IPS DF 4.7 (cell line): ENCODE measurements at regions not wholly inside any gene's neighbourhood (a gene's known extent, or its start where the extent isn't known, plus 50 kb on each side); places are given as distances from the start of the nearest gene placed in this dataset.

Source experiments
- DNase-seq: peaks from one replicate; pipeline ENCODE4 v3.0.0-alpha.2; 2013; ENCODE audit warnings: low spot score; ENCODE audit errors: extremely low read depth

DNA sequence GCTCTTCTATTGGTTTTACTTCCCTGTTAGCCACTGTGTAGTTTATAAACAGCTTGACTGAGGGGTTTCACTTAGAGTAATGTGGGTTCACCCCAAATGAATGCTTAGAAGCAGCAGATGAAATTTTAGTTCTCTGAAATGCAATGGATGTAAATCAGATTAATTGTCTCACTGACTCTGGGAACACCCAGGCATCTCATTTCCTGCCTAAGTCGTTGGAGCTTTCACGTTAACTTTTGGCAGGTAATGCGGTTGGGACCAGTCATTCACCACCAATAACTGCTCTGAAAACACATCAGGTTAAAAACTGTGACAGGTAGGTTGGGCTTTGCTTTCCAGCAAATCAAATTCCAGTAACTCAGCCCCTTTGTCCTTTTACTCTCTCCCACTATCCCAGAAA lies 775.4 kb downstream of the NTRK3 start:
- no peak for DNase-seq

DNA sequence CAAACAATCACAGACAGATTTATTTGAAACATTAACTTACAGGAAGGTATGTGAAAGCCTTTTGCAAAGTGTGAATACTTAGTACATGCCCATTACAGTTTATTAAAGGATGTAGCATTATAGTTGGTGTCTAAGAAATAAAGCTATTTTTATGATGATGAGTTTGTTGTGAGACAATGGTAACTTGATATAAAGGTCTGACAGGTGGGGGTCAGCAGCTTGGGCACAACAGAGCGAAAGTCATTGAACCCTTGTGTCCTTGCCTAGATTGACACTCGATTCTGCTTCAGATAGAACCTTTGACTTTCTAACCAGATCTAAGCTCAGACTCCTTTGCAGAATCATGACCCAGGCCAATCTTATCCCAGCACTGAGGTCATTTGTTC lies 777.9 kb downstream of the NTRK3 start:
- no peak for DNase-seq

DNA sequence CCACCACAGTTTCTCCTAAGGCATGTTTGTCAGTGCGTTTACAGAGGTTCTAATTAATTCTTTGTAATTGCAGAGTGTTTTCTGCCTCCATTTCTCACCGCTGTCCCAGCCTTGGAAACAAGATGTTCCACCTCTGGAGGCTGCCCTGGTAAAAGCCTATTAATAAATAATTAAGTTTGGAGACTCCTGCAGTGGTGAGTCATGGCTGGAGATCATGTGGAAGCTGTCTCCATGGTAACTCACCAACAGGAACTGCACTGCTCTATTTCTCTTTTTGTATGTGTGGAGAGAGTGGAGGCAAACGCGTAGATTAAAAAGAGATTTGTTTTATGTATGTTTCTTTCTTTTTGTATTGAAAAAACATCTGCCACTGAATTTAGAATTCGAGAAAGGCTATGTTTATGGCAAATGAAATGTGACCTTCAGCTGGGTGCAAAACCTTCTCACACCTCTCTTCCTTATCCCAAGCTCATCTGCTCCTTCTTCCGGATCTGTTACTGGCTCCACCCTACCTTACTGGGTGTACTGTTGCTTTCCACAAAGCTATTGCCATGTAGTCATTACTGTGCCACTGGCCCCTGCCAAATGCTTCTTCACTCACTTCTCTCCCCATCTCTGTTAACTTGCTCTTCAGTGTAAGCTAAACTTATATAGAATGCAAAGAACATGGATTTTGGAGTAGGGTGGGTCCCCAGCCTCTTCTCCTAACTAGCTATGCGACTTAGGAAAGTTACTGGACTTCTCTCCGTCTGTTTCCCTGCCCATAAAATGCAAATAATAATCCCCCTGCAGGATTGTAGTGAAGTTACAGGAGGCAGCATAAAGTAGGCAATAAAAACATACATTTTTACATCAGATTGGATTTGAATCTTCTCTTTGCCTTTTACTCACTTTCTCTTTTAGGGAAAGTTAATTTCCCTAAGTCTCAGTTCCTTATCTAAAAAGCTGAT lies 778.5 kb downstream of the NTRK3 start:
- DNase-seq = no peak

DNA sequence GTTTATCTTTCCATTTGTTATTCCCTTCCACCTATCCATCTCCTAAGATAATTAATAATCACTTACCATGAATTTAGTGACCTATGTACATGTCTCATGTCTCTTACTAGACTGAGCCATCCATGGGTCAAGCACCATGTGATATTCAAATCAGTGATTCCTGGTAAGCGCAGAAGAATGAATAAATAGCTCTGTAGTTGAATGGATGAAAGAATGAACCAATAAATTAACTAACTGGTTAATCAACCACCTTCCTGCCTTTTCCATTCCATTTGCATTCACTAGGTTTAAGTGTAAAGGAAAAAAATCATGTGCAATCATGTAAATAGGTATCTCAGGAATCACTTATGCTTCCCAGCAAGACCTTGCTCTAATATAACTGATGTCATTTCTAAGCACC lies 779.5 kb downstream of the NTRK3 start:
- no peak for DNase-seq

DNA sequence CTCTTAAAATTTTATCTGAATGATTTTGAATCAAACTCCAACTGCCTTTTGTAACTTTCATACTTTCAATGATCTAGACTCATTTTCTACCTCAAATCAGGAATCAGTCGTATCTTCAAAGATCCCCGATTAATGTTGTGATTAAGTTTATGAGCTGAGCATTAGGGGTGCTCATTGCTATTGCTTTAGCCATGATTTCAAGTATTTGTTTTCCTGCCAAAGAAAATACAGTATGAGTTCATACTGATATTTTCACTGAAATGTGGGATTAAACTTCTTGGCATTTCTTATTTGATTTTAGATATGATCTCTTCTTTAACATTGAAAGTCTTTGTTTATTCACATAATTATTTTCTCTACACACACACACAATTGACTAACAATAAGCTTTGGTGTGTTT lies 785.6 kb downstream of the NTRK3 start:
- no peak for DNase-seq

DNA sequence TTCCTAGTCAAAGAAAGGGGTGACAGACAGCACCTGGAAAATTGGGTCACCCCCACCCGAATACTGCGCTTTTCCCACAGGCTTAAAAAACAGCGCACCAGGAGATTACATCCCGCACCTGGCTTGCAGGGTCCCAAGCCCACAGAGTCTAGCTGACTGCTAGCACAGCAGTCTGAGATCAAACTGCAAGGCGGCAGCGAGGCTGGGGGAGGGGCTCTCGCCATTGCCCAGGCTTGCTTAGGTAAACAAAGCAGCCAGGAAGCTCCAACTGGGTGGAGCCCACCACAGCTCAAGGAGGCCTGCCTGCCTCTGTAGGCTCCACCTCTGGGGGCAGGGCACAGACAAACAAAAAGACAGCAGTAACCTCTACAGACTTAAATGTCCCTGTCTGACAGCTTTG lies 792.6 kb downstream of the NTRK3 start:
- peak; percentile 19 for DNase-seq

DNA sequence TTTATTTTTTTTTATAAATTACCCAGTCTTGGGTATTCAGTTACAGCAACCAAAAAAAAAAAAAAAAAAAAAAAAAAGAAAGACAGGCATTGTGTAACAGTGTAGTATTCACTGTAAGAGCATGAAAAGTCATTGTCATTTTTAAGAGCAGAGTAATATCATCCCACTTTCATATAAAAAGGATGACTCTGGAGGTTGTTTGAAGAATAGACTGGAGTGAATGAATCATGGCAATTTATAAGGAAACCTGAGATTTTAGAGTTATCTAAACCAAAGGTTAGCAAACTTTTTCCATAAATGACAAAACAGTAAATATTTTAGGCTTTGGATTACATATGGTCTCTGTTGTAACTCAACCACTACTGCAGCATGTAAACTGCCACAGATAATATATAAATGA lies 794.9 kb downstream of the NTRK3 start:
- DNase-seq = no peak

DNA sequence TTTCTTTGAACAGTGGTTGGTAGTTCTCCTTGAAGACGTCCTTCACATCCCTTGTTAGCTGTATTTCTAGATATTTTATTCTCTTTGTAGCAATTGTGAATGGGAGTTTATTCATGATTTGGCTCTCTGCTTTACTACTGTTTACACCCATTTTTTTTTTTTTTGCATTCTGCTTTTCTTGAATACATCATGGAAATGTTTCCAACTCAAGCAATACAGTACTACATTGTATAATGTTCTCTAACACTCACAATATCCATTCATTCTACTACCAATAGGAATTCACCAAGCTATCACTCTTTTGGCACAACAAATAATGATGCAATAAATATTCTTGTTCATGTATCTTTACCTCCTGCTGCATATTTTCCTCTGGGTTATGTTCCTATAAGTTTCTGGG lies 801.7 kb downstream of the NTRK3 start:
- DNase-seq = no peak

DNA sequence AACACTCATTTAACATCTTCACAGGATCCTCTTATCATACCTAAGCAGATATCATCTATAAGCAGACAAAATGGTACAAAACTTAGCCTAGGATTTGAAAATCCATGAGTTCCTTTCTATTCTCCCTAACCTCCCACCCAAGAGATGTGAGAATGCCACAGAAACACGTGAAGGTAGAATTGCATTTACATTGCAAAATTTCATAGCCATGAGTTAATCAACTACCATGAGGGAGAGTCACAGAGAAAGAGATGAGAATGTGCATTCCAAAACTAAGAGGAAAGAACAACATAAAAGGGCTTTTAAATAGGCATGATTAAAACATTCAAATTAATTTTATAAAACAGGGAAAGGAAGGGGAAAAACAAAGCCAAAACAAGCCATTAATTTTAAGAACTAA lies 806.2 kb downstream of the NTRK3 start:
- DNase-seq = no peak

DNA sequence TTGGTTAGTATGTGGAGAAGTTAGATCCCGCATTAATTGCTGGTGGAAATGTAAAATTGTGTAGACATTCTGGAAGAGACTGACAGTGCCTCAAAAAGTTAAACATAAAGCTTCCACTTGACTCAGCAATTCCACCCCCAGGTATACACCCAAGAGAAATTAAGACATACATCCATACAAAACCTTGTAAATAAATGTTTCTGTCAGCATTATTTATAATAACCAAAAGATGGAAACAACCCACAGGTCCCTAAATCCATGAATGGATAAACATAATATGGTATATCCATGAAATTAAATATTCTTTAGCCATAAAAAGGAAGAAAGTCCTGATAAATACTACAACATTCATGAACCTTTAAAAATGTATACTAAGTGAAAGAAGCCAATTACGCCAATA lies 817.4 kb downstream of the NTRK3 start:
- no peak for DNase-seq

DNA sequence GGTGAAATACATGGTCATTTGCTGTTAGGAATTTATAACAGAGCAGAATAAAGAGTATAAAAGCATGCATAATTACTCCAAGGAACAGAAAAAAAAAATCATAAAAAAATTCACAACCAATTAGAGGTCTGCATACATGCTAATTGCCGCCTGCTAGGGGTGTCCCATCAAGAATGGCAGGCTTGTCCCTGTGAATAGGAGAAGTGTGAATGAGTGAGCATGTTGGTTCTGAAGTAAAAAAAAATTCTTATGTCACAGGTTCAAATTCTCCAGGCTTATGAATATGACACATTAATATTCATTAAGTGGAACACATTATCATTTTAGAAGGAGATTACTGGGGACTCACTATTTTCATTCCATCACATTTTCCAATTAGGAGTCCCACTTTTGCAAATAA lies 822.7 kb downstream of the NTRK3 start:
- DNase-seq = no peak

DNA sequence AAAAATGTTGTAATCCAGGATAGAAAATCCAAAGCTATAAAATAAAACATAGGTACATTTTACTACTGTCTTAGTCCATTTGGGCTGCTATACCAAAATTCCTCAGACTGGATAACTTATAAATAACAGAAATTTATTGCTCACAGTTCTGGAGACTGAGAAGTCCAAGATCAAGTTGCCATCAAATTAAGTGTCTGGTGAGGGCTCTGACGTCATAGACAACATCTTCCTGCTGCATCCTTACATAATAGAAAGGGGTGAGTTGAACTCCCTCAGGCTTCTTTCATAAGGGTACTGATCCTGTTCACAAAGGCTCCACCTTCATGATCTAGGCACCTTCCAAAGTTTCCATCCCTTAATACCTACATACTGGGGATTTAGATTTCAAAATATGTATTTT lies 826.8 kb downstream of the NTRK3 start:
- DNase-seq = no peak

DNA sequence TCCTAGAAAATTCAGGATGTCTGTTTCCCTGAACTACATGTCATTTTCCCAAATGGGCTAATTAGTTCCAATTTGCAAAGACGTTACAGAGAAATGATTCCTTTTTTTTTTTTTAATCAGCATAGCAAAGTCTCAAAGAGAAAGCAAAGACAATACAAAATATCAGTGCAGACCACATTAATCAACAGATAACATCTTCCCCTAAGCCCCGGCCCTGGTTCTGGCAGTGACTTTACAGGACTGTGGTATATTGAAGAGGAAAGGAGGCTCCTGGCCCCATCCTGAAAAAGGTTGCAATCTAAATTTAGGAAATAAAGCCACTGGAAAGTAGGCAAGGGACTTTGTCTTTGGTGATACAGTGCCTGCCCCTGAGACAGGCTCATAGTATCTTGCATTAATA lies 836.5 kb downstream of the NTRK3 start:
- no peak for DNase-seq

DNA sequence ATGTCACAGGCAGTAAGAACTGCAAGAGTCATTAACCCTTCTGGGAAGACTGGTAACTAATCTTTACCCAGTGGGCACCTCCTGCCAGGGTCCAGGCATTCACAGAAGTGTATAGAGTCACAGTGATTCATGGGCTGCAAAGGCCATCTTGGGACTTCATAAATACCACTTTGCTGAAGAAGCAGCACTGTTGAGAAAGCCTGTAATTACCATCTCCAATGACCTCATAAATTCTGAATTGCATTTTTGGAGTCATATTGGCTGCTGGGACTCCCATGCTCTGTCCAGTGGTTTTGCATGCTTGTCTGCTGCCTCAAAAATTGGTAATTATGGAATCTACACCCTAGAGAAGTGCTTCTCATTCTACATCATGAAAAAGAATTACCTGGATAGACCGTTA lies 837.2 kb downstream of the NTRK3 start:
- DNase-seq = no peak

DNA sequence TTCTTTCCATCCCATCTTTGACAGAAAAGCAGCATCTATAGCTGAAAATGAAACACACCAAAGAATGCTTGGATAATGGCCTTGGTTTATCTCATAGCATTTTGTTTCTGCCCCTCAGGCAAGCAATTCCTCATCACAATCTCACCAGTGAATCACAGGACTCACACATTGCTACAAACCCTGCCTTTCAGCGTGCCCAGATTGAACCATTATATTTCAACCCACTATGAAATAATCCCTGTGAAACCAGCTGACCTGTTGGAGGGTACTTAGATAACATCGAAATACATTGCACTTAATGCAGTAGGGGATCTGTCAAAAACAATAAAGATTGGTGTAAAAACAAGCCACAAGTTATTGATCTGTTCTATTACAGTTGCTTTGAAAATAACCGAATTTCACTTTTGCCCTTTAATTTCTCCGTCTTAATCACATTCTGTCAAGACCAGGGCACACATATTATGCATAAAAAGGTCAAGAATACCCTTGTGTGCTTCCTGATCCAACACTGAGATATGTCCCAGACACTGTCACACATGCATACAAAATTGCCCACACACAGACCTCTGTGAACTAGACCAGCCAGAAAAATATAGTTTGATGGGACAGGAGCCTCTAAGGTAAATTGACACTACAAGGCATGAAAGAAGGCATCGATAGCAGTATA lies 839.8 kb downstream of the NTRK3 start:
- no peak for DNase-seq

DNA sequence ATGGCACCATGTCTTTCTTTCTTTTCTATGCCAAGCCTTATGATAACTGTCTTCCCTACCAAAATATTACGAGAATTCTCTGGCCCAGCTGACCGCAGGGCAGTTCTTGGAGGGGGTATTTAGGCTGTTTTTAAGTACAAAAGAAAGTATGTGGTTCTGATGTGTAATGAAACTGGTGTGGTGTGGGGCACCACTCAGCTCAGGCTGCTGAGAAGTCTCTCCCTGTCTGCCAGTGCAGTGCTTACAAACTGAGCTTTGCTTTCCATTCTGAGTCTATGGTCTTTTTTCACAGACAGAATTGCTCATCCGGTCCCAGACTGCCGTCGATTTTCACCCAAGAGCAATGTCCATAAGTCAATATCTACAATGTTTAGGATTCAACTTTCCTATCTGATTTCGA lies 847.6 kb downstream of the NTRK3 start:
- no peak for DNase-seq

DNA sequence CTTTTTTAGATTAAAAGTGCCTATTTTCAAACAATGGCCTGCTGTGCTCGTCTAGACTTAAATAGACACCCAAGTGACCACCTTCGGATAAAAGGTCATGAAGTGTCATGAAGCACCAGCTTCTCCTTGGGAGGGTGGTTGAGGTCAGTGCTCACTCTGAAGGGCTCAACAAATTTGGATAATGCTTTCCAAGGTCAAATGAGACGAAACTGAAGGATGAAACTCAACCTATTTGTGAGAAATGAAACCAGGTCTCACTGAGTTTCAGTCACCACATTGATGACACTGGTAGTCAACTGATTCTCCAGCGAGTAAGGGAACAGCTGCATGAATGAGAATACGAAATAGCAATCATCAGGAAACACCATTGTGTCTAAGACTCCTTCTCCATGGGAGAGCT lies 852.6 kb downstream of the NTRK3 start:
- no peak for DNase-seq

DNA sequence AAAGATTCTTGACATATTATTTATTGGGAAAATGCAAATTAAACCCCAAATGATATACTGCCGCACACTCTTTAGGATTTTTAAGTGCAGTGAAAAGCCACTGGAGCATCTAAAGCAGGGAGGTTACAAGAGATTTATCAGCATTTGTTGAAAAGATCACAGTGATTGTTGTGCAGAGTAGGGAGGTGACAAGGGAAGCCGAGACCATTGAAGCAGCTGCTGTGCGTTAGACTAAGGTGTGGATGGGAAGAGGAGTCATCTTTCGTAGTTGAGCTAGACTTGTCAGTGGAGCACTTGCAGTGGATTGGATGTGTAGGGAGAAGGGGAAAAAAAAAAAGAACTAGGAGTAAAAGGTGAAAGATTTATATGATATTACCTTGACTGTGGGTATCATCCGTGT lies 854.6 kb downstream of the NTRK3 start:
- peak; percentile 9 for DNase-seq

DNA sequence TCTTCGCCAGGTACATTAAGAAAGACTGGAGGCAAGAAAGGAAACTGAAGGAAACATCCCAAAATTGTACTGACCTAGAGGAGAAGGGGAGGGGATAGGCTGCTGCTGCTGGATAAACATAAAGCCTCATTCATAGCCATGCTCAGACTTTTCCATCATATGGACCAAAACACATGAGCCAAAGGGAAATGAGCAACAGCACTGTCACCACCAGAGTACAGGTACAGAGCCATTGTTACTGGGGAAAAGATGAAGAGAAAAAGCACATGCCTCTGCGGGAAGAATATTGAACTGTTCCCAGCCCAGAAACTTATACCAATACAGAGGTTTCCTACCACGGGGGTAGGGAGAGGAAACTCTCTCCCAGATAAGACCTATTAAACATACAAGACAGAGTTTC lies 861.9 kb downstream of the NTRK3 start:
- no peak for DNase-seq

DNA sequence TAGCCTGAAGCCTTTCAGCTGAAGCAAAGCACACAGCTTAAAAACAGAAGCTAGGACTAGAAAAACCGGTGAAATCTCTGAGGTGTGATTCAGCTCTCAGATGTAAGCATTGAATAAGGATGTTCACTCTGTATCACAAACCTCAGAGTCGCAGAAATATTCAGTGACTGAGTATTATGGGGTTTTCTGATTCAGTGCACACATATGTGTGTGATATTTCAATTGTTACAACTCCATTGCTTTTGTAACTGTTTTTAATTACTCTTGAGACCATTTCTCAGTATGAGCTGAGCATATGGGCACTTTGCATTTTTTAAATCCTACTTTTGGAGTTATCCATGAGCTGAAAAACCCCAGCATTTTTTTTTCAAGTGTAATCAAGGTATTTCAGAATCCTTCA lies 868.8 kb downstream of the NTRK3 start:
- no peak for DNase-seq

DNA sequence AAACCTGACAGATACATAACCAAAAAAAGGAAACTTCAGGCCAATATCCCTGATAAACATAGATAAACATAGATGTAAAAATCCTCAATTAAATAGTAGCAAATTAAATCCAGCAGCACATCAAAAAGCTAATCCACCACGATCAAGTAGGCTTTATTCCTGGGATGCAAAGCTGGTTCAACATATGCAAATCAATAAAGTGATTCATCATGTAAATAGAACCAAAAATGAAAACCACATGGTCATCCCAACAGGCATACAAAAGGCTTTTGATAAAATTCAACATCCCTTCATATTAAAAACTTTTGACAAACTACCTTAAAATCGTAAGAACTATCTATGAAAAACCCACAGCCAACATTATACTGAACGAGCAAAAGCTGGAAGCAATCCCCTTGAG lies 882.2 kb downstream of the NTRK3 start:
- DNase-seq = no peak

DNA sequence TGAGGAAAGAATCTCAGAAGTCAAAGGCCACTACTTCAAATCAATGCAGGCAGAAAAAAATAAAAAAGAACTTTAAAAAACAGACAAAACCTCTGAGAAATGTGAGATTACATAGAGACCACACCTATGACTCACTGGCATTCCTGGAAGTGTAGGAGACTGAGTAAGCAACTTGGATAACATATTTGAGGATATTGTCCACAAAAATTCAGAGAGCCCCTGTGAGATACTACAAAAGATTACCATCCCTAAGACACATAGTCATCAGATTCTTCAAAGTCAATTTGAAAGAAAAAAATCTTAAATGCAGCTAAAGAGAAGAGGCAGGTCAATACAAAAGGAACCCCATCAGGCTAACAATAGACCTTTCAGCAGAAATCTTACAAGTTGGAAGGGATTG lies 887.3 kb downstream of the NTRK3 start:
- DNase-seq = peak; percentile 5

DNA sequence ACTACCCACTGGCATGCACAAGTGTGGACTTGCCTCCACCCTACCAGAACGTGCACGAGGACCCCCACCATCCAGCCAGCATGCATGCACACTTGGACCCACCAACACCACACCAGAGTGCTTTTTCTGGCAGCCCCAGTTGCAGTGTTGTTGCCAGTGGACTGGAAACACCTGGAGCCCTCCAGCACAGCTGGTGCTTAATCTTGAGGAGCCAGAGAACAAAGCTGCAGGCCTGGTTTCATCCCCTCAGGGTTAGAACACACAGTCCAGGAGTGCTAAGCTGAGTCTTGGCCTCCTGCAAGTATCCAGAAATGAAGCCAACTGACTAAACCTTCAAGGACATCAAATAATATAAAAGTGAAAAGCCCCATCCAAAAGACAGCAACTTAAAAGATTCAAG lies 888.0 kb downstream of the NTRK3 start:
- DNase-seq = no peak
